Chondrocyte (in vitro differentiated cells): ENCODE measurements at regions not wholly inside any gene's neighbourhood (a gene's known extent, or its start where the extent isn't known, plus 50 kb on each side); places are given as distances from the start of the nearest gene placed in this dataset.

ENCODE experiments used
- DNase-seq: peaks from one replicate; pipeline ENCODE4 v3.0.0; 2021; ENCODE audit warnings: mixed read lengths, low spot score
- H3K27ac Mint-ChIP-seq: one replicate; pipeline ENCODE4 v1.8.0; 2021; ENCODE audit warnings: mild to moderate bottlenecking, moderate library complexity, mixed read lengths; ENCODE audit not compliant: unreplicated experiment
- H3K27me3 Mint-ChIP-seq: 2 replicates; pipeline ENCODE4 v1.8.0; 2021; ENCODE audit warnings: low read depth, mixed read lengths
- H3K36me3 Mint-ChIP-seq: 2 replicates; pipeline ENCODE4 v1.8.0; 2021; ENCODE audit warnings: low read depth, mixed read lengths
- H3K4me1 Mint-ChIP-seq: 2 replicates; pipeline ENCODE4 v1.8.0; 2021; ENCODE audit warnings: low read depth, mild to moderate bottlenecking, mixed read lengths
- H3K4me3 Mint-ChIP-seq: one replicate; pipeline ENCODE4 v1.8.0; 2021; ENCODE audit warnings: mild to moderate bottlenecking, moderate library complexity, mixed read lengths; ENCODE audit not compliant: unreplicated experiment
- H3K9me3 Mint-ChIP-seq: 2 replicates; pipeline ENCODE4 v1.8.0; 2021; ENCODE audit warnings: low read depth, mixed read lengths
- TF ChIP-seq, protein P1 (sequence below): fragments of 200-600 bp; sonication (generic); IDR thresholded peaks from 2 replicates; pipeline ENCODE4 v1.5.0; 2021; ENCODE audit warnings: antibody characterized with exemption, mild to moderate bottlenecking, moderate library complexity

DNA sequence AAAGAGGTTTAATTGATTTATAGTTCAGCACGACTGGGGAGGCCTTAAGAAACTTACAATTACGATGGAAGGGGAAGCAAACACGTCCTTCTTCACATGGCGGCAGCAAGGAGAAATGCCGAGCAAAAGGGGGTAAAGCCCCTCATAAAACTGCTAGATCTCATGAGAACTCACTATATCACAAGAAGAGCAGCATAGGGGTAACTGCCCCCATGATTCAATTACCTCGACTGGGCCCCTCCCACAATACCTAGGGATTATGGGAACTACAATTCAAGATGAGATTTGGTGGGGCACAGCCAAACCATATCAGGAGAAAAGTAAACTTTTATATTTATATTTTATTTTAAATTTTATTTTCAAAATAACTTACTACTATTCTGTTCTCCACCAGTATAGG, 272.0 kb downstream of the MYCN start:
- Mint-ChIP-seq H3K4me1 (no peaks in the 10 kb centered on the region), H3K27me3 (peaks cover 10% of the 10 kb centered on the region), H3K36me3 (no peaks in the 10 kb centered on the region), H3K9me3 (peaks cover 13% of the 10 kb centered on the region), H3K4me3 (no peak overlapping the region), H3K27ac (no peak overlapping the region)
- TF ChIP-seq, protein P1, sequence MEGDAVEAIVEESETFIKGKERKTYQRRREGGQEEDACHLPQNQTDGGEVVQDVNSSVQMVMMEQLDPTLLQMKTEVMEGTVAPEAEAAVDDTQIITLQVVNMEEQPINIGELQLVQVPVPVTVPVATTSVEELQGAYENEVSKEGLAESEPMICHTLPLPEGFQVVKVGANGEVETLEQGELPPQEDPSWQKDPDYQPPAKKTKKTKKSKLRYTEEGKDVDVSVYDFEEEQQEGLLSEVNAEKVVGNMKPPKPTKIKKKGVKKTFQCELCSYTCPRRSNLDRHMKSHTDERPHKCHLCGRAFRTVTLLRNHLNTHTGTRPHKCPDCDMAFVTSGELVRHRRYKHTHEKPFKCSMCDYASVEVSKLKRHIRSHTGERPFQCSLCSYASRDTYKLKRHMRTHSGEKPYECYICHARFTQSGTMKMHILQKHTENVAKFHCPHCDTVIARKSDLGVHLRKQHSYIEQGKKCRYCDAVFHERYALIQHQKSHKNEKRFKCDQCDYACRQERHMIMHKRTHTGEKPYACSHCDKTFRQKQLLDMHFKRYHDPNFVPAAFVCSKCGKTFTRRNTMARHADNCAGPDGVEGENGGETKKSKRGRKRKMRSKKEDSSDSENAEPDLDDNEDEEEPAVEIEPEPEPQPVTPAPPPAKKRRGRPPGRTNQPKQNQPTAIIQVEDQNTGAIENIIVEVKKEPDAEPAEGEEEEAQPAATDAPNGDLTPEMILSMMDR: no peak
- DNase-seq: no peak

DNA sequence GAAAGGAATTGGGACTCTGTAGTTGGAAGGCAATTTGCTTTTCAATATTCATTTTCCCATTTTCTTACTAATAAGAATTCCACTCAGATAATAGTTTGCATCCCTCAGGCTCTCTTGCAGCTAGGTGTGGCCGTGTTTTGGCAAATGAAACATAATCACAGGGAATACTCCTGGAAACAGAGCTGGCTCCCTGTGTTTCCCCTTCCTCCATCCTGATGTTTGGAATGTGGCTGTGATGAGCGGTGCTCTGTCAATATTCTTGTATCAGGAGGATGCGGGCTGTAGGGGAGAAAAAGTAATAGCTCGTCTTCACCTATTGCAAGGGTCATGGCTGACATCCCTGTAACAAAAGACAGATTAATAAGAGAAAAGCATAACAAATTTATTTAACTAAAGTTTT, 271.0 kb downstream of the MYCN start:
- no peak for DNase-seq
- H3K27me3 Mint-ChIP-seq: peaks cover 14% of the 10 kb centered on the region

DNA sequence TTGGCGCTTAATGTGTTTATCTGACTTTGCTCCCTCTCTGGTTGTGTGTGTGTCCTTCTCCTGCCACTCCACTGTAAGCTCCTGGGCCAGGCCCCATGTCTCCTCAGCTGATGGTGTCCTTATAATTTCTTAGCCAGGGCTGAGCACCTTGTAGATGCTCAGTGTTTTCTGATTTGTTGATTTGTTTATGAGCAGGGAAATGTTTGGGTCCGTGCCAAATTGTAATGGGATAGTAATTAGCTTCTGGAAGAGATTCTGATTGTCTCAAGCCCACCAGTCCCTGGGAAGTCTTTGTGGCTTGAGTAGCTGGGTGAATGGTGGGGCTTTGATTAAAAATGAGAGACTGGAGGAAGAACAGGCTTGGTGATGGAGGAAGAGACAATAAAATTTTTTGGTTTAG, 270.5 kb downstream of the MYCN start:
- TF ChIP-seq, protein P1: no peak
- peaks cover 14% of the 10 kb centered on the region for H3K27me3 Mint-ChIP-seq
- H3K4me1 Mint-ChIP-seq: no peaks in the 10 kb centered on the region
- no peak overlapping the region for H3K27ac Mint-ChIP-seq
- H3K4me3 Mint-ChIP-seq: no peak overlapping the region
- no peak for DNase-seq
- H3K36me3 Mint-ChIP-seq: no peaks in the 10 kb centered on the region
- peaks cover 16% of the 10 kb centered on the region for H3K9me3 Mint-ChIP-seq

More for the DNA sequence above, 271.0 kb downstream of the MYCN start:
- Mint-ChIP-seq H3K9me3 (peaks cover 16% of the 10 kb centered on the region), H3K4me3 (no peak overlapping the region), H3K27ac (no peak overlapping the region), H3K36me3 (no peaks in the 10 kb centered on the region), H3K4me1 (no peaks in the 10 kb centered on the region)
- TF ChIP-seq, protein P1: no peak

DNA sequence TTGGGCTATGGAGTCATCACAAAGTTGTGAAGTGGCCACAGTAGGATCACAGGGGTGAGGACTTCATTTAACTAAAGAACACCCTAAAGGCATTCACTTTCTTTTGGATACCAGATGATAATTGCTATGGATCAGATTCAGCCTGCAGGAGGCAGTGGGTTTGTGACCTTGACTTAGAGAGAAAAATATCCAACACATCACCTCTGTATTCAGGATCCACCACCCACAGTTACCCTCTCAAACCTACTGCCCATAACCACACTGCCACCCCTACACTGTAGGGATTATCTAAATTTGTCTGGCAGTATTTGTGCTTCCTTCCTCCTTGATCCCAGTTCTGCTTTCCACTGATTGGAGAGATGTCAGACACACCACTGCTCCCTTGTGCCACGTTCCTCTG, 269.4 kb downstream of the MYCN start:
- DNase-seq: no peak
- Mint-ChIP-seq H3K27me3 (peaks cover 16% of the 10 kb centered on the region), H3K36me3 (no peaks in the 10 kb centered on the region), H3K9me3 (peaks cover 16% of the 10 kb centered on the region), H3K27ac (no peak overlapping the region), H3K4me1 (no peaks in the 10 kb centered on the region), H3K4me3 (no peak overlapping the region)
- TF ChIP-seq, protein P1: no peak

DNA sequence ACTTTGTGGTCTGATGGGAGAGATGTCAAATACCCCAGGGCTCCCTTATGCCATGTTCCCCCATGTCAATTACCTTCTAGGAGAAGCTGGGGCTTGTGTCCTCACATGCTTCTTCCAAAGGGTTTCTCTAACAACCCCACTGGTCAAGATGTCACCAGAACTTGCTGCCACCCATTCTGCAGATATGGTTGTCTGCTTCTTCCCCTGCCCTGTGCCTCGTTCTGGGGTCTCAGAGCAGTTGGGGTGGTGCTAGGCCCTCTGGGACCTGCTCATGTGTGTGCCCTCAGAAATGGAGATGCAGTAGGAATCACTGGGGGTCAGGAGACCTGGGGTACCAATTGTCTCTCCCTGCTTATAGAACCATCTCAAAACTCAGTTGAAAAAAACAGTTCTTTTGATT, 268.6 kb downstream of the MYCN start:
- peaks cover 18% of the 10 kb centered on the region for H3K27me3 Mint-ChIP-seq

More for the DNA sequence above, 268.6 kb downstream of the MYCN start:
- Mint-ChIP-seq H3K9me3 (peaks cover 16% of the 10 kb centered on the region), H3K4me1 (no peaks in the 10 kb centered on the region), H3K36me3 (no peaks in the 10 kb centered on the region), H3K27ac (no peak overlapping the region), H3K4me3 (no peak overlapping the region)
- TF ChIP-seq, protein P1: no peak
- no peak for DNase-seq
